8988T (cell line): ENCODE measurements at regions not wholly inside any gene's neighbourhood (a gene's known extent, or its start where the extent isn't known, plus 50 kb on each side); places are given as distances from the start of the nearest gene placed in this dataset.
"Not testable (repeated sequence)": the region's sequence is repeated elsewhere in the genome, so short reads cannot be mapped to it uniquely, and the experiment has no call there.

Experiments
- DNase-seq: peaks from one replicate; pipeline ENCODE4 v3.0.0; 2011

DNA sequence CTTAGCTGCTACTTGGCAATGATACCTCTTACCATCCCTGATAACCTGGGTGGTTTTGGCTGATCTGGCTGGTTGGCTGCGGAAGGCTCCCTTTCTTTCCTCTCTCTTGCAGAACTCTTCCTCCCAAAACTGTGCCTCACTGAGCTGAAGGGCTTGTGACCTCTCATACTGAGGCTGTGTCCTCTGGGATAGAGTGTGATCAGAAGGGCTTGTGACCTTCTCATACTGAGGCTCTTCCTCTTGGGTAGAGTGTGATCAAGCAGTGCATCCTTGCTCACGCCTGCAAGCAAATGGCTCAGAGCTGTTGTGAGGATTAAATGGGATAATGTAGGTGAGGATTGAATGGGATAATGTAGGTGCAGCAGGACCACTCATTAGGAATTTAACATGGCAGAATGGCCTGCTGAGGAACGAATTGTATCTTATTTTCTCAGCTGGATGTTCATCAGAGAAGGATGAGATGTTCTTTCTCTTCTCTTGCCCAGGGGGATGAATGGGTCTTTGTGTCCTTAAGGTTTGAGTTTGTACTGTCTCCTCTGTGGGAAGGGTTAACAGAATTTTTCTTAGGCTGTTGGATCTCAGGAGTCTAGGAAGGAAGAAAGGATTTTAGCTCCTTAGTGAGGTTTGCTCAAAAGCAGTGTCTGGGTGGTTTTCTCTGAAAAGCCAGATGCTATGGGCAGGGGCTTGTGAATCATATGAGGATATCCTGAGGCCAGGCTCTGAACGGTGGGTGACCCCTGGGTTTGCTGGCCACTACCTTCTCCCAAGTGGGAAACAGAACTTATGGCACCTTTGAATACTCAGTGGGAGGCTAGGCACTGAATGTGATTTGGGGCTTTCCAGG, 130.0 kb upstream of the HS3ST2 start:
- no peak for DNase-seq

DNA sequence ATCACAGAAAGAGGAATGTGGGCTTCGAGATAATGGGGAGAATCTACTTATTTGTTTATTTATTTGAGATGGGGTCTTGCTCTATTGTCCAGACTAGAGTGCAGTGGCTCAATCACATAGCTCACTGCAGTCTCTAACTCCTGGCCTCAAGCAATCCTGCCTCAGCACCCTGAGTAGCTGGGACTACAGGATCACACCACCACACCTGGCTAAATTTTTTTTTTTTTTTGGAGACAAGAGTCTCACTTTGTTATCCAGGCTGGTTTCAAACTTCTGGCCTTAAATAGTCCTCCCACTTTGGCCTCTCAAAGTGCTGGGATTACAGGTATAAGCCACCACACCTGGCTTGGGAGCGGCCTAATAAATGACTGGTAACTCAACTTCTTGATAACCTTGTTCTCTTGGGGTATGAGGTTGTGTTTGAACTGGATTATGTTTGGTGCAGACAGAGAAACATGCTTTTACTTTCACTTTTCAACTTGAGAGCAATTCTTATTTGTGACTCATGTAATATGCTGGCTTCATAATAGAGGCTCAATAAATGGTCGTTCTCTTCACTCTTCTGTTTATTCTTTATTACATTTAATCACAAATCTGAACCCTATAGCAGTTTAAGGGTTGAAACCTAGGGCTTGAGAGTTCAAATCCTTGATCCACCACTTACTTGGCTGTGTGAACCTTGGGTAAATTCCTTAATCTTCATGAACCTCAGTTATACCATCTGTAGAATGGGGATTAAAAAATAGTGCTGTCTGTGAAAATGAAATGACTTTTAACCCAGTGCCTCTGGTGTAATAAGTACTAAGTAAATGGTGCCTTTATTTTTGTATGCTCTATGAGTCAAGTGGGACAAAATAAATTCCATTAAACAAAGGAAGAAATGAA, 129.1 kb upstream of the HS3ST2 start:
- DNase-seq, result no peak

DNA sequence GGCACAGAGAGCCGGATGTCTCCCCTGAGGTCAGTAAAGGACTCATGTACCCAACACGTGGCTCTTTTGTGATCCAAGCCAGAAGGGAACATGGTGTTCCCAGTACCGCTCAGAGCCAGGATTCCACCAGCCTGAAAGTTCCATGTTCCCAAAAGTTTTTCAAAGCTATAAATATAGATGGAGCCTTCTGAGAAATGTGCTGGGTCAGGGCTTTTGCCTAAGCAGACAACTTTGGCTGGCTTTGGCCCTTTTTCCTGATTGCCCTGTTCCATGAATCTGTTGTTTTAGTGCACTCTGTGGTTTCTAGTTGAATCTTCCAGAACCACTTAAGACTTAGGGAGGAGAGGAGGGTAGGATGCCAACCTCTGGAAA, 128.5 kb upstream of the HS3ST2 start:
- DNase-seq, result no peak

- no peak for DNase-seq
Observed at GRCh38 chr16:22687031-22687530, 126.9 kb upstream of the HS3ST2 start.

- DNase-seq, result no peak
Observed at GRCh38 chr16:22688463-22688862, 125.5 kb upstream of the HS3ST2 start.

DNA sequence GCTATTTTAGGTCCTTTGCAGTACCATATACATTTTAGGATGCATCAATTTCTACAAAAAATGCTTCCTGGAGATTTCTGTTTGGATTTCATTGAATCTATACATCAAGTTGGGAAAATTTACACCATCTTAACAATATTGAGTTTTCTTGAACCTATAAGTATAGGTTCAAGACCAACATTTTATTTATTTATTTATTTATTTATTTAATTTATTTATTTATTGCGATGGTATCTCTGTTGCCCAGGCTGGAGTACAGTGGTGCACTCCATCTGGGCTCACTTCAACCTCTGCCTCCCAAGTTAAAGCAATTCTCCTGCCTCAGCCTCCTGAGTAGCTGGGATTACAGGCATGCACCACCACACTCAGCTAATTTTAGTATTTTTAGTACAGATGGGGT, 125.0 kb upstream of the HS3ST2 start:
- no peak for DNase-seq

- no peak for DNase-seq
Observed at GRCh38 chr16:22691335-22691734, 122.6 kb upstream of the HS3ST2 start.

- no peak for DNase-seq
Observed at GRCh38 chr16:22692034-22692433, 121.9 kb upstream of the HS3ST2 start.

DNA sequence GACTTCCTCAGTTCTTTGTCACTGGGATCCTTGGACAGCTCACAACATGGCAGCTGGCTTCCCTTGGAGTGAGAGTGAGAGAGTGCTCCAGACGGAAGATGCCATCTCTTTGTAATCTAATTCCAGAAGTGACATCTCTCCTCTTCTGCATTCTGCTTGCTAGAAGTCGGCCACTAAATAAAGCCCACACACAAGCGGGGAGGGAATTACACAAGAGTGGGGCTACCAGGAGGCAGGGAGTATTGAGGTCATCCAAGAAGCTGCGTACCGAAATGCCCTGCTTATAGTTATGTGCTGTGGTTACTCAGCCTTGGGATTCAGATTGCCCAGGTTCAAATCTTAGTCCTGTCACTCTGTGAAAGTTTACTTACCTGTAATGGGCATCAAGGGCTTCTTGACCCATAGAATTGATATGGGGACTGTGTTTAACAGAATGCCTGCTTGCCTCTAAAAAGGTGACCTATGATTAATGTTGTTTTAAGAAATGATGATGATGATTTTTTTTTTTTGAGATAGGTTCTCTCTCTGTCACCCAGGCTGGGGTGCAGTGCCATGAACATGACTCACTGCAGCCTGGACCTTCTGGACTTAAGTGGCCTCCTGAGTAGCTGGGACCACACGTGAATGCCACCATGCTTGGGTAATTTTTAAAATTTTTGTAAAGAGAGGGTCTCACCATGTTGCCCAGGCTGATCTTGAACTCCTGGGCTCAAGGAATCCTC, 120.9 kb upstream of the HS3ST2 start:
- no peak for DNase-seq

DNA sequence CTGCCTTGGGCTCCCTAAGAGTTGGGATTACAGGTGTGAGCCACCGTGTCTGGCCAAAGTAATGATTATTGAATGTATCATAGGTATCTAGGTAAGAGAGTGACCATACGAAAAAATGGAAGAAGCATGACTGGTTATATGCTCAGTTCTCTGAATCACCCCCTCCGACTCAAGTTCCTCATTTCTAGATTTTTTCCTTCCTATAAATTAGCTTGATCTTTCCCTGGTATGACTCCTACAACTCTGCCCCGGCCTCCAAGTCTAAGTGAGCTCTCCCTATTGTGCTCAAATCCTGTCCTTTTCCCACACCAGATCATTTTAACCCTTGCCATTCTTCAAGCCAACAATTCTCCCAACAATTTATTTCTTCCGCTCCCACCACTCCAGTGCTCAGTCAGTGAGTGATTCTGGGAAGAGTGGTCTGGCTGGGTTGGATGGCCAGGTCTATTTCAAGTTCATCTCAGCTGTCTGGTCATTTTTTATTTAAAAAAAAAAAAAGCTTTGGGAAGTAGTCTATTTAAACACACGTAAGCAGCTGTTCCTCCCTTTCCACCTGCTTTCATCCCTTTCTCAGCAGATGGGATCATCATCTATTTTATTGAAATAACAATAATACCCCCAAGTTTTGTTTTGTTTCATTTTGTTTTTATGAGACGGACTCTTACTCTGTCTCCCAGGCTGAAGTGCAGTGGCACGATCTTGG, 120.2 kb upstream of the HS3ST2 start:
- no peak for DNase-seq

DNA sequence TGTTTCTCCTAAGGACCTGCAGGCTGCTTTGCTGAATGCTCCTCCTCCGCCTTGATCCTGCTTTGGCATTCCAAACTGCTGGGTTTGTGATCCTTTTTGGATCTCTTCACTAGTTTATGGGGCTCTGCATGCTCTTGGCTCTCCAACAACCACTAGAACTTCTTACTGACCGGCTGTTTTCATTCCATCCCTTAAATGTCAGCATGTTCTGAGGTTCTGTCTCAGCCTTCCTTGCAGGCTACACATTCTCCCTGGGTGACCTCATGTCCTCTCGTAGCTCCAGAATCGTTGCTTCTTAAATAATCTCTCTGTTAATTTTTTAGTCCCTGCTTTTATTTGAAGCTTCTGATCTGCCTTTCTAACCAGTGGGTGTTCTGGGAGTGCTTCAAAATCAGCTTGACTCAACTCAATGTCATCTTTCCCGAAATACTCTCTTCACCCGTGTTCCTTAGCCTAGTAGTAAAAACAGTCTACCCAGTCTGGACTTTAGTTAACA, 119.0 kb upstream of the HS3ST2 start:
- no peak for DNase-seq

DNA sequence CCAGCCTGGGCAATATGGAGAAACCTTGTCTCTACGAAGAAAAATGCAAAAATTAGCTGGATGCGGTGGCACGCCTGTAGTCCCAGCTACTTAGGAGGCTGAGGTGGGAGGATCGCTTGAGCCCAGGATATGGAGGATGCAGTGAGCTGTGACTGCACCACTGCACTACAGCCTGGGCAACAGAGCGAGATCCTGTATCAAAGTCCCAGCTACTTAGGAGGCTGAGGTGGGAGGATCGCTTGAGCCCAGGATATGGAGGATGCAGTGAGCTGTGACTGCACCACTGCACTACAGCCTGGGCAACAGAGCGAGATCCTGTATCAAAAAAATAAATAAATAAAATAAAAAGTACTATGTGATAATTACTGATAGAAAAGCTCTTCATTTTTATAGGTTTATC, 118.2 kb upstream of the HS3ST2 start:
- DNase-seq, result not testable (repeated sequence)

GRCh38 chr16:22699356-22699755, 114.6 kb upstream of the HS3ST2 start:
- no peak for DNase-seq

DNA sequence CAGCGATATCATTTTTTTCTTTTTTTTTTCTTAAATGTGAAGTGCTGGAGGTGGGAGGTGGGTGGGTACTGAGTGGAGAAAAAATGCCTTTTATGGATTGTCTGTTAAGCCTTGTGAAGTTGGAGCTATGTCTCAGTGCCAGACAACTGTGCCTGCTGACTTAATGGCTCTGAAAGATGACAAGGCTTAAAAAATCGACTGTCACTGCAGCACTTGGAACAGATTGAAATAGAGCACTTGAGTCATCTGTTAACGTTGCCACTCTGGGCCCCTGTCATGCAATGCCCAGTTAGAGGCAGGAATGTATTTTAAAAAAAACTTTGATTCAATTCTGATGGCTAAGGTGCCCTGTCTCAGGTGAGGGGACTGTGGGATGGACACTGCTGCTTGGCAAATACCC, 108.2 kb upstream of the HS3ST2 start:
- no peak for DNase-seq

- DNase-seq, result no peak
Observed at GRCh38 chr16:22710326-22710725, 103.6 kb upstream of the HS3ST2 start.

DNA sequence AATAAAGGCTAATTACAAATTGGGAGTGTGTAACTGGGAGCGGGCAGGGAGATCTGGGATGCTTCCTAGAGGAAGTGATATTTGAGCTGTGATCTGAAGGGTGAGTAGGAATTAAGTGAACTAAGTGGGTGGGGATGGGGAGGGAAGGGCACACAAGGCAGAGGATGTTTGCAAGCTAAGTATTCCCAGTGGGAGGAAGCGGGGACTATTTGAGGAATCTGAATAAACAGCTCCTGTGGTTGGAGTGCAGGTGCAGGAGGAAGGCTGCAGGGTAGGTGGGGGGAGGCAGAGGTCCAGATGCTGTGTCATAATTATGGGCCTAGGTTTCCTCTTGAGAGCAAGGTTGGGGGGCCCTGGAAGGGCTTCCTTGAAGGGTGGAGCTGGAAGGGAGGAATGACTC, 102.1 kb upstream of the HS3ST2 start:
- DNase-seq, result no peak

GRCh38 chr16:22712471-22712870, 101.5 kb upstream of the HS3ST2 start:
- no peak for DNase-seq

GRCh38 chr16:22718598-22718997, 95.4 kb upstream of the HS3ST2 start:
- not testable (repeated sequence) for DNase-seq

DNA sequence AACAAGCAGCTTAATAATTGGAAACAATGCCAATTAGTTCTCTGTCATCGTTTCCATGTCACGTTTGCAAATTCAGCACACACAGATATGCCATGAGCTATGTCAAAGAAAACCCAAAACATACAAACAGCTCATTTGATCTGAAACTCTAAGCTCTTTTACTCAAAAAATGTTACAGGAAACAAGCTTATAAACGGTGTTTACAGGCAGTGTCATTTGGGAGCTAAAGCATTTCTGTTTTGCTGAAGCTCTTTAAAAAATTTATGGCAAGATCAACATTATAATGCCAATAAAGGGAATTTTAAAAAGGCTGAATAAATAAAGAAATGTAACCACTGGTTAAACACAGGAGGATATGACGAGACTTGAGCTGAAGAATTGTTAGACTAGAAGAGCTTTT, 94.0 kb upstream of the HS3ST2 start:
- DNase-seq, result no peak

- no peak for DNase-seq
Observed at GRCh38 chr16:22721511-22722100, 92.4 kb upstream of the HS3ST2 start.

- DNase-seq, result not testable (repeated sequence)
Observed at GRCh38 chr16:22722551-22723541, 91.1 kb upstream of the HS3ST2 start.
